ENCODE measurements at regions not wholly inside any gene's neighbourhood (a gene's known extent, or its start where the extent isn't known, plus 50 kb on each side); places are given as distances from the start of the nearest gene placed in this dataset.
"Not testable (repeated sequence)": the region's sequence is repeated elsewhere in the genome, so short reads cannot be mapped to it uniquely, and the experiment has no call there.

DNA sequence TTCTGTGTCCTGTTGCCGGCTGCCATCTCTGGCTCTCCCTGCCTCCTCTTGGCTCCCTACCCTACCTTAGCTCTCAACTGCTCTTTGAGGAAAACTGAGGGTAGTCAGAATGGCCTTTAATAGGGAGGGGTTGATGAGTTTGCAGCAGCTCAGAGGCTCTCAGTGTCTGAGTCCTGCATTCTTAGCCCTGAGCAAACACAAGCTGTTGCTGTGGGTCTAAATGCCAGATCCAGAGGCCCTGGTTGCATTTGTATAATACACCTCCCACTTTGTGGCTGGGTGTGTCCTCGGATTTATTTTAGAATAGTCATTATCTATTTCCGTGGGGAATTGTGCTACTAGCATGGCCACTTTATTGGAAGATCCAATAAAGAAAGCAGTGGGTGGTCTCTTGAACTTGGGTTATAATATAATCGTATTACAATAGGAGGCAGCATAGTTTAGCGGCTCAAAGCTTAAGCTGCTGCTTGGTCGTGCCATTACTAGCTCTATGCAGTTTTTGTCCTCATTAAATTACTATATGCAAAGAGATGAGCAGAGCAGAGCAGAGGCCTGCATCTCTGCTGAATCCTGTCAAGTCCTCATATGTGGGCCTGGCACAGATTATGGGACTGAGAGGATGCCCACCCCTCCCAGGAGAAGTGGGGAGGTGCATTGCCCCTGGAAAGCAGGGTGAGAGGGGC lies 175.5 kb downstream of the BCL2L11 start:
- H3K27ac Mint-ChIP-seq; POLR2A ChIA-PET; H3K9me3 Mint-ChIP-seq; H3K36me3 Mint-ChIP-seq; H3K4me3 ChIP-seq (ENCODE audit: low read length); H3K27me3 Mint-ChIP-seq; CTCF ChIA-PET; H3K27me3 ChIP-seq (ENCODE audit: control insufficient read depth in 2 of 2, insufficient read depth in 2 of 2, low read length in 2 of 2); DNase-seq; ATAC-seq; H3K4me3 Mint-ChIP-seq; intact Hi-C loops (cut with micrococcal nuclease); H3K36me3 ChIP-seq (ENCODE audit: control insufficient read depth in 2 of 3, insufficient read depth in 3 of 3, low read length in 3 of 3); H3K4me1 ChIP-seq (ENCODE audit: control insufficient read depth in 2 of 2, insufficient read depth in 2 of 2, low read length in 2 of 2); H3K27ac ChIP-seq (ENCODE audit: low read depth, low read length); H3K9me3 ChIP-seq (ENCODE audit: control insufficient read depth in 2 of 3, low read length in 3 of 3): not testable (repeated sequence)
- peaks cover 0 to 13% (median 0%) of the 10 kb centered on the region in 7 donors for H3K4me1 Mint-ChIP-seq

DNA sequence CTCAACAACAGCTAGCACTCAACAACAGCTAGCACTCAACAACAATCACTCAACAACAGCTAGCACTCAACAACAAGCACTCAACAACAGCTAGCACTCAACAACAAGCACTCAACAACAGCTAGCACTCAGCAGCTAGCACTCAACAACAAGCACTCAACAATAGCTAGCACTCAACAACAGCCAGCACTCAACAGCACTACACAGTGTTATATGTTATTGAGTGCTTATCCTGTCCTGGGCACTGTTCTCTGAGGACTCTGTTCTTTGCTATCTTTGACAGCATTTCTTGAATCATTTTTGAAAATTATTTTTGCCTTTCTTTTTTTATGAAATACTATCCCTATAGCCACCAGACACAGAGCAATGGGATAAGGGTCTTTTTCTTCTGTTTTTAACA lies 176.4 kb downstream of the BCL2L11 start:
- H3K27ac Mint-ChIP-seq; CTCF ChIA-PET; H3K27me3 Mint-ChIP-seq; H3K9me3 Mint-ChIP-seq; H3K9me3 ChIP-seq (ENCODE audit: control insufficient read depth in 2 of 3, low read length in 3 of 3); H3K4me3 ChIP-seq (ENCODE audit: low read length); H3K36me3 Mint-ChIP-seq; H3K27ac ChIP-seq (ENCODE audit: low read depth, low read length); H3K36me3 ChIP-seq (ENCODE audit: control insufficient read depth in 2 of 3, insufficient read depth in 3 of 3, low read length in 3 of 3); intact Hi-C loops (cut with micrococcal nuclease); ATAC-seq; H3K27me3 ChIP-seq (ENCODE audit: control insufficient read depth in 2 of 2, insufficient read depth in 2 of 2, low read length in 2 of 2); H3K4me1 ChIP-seq (ENCODE audit: control insufficient read depth in 2 of 2, insufficient read depth in 2 of 2, low read length in 2 of 2); DNase-seq; H3K4me3 Mint-ChIP-seq; POLR2A ChIA-PET: not testable (repeated sequence)
- H3K4me1 Mint-ChIP-seq, result peaks cover 0 to 10% (median 0%) of the 10 kb centered on the region in 7 donors

DNA sequence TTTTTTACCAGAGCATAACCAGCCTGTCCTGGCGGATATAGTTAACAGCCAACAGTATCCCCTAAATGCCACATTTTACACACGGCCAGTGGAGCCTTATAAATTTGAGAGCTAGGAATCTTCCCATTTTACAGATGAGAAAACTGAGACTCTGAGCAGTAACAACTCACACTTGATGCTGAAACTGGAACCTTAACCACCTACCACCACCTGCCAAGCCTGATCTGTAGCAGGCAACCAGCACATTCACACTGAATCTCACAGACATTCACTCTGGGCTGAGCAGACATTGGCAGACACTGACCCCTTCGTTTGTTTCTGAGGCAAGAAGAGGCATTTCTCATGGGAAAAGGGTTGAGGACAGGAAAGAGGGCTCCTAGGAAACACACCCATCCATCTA lies 178.2 kb downstream of the BCL2L11 start:
- POLR2A ChIA-PET; H3K4me3 ChIP-seq (ENCODE audit: low read length); H3K27ac ChIP-seq (ENCODE audit: low read depth, low read length); ATAC-seq; H3K9me3 ChIP-seq (ENCODE audit: control insufficient read depth in 2 of 3, low read length in 3 of 3); H3K4me3 Mint-ChIP-seq; H3K36me3 Mint-ChIP-seq; H3K9me3 Mint-ChIP-seq; H3K27me3 Mint-ChIP-seq; intact Hi-C loops (cut with micrococcal nuclease); H3K36me3 ChIP-seq (ENCODE audit: control insufficient read depth in 2 of 3, insufficient read depth in 3 of 3, low read length in 3 of 3); H3K4me1 Mint-ChIP-seq; DNase-seq; H3K27ac Mint-ChIP-seq; CTCF ChIA-PET; H3K27me3 ChIP-seq (ENCODE audit: control insufficient read depth in 2 of 2, insufficient read depth in 2 of 2, low read length in 2 of 2); H3K4me1 ChIP-seq (ENCODE audit: control insufficient read depth in 2 of 2, insufficient read depth in 2 of 2, low read length in 2 of 2): not testable (repeated sequence)

DNA sequence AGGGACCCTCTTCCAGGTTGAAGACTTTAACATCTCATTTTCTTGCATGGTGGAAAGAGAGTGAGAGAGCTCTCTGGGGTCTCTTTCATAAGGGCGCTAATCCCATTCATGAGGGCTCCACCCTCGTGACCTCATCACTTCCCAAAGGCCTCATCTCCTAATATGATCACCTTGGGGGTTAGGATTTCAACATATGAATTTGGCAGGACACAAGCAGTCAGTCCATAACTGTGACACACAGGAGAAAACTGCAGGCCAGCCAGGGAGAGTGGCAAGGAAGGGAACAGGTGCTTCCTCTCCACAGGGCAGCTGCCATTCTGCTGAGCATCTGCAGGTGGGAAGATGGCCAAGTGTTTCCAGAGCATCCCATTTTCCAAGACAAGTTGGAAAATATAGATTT lies 178.9 kb downstream of the BCL2L11 start:
- H3K36me3 ChIP-seq (ENCODE audit: control insufficient read depth in 2 of 3, insufficient read depth in 3 of 3, low read length in 3 of 3); H3K4me3 ChIP-seq (ENCODE audit: low read length); H3K4me3 Mint-ChIP-seq; H3K4me1 ChIP-seq (ENCODE audit: control insufficient read depth in 2 of 2, insufficient read depth in 2 of 2, low read length in 2 of 2); H3K27me3 ChIP-seq (ENCODE audit: control insufficient read depth in 2 of 2, insufficient read depth in 2 of 2, low read length in 2 of 2); H3K27ac Mint-ChIP-seq; H3K27ac ChIP-seq (ENCODE audit: low read depth, low read length); H3K4me1 Mint-ChIP-seq; POLR2A ChIA-PET; CTCF ChIA-PET; intact Hi-C loops (cut with micrococcal nuclease); DNase-seq; H3K9me3 Mint-ChIP-seq; H3K27me3 Mint-ChIP-seq; H3K9me3 ChIP-seq (ENCODE audit: control insufficient read depth in 2 of 3, low read length in 3 of 3); H3K36me3 Mint-ChIP-seq; ATAC-seq: not testable (repeated sequence)

DNA sequence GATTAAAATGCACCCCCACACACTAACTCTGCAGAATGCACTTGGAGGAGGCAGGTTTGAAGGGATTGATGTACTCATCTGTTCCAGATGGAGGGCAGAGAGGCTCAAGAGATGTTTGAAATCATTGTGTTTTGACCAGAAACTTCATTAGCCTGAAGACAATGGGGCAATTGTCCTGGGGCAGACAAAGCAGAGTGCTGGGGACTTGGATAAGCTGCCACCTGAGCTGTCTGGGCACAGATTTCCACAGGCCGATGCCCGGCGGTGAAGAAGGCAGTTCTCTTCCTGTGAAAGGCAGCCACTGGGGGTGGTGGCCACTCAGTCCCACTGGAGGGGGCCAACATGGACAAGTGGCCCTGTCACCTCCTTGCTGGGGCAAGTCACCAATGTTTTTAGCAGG lies 181.0 kb downstream of the BCL2L11 start:
- H3K27me3 ChIP-seq (ENCODE audit: control insufficient read depth in 2 of 2, insufficient read depth in 2 of 2, low read length in 2 of 2); H3K36me3 ChIP-seq (ENCODE audit: control insufficient read depth in 2 of 3, insufficient read depth in 3 of 3, low read length in 3 of 3); H3K27ac Mint-ChIP-seq; DNase-seq; ATAC-seq; H3K4me3 Mint-ChIP-seq; H3K4me1 ChIP-seq (ENCODE audit: control insufficient read depth in 2 of 2, insufficient read depth in 2 of 2, low read length in 2 of 2); POLR2A ChIA-PET; H3K4me3 ChIP-seq (ENCODE audit: low read length); H3K4me1 Mint-ChIP-seq; CTCF ChIA-PET; H3K9me3 Mint-ChIP-seq; intact Hi-C loops (cut with micrococcal nuclease); H3K27me3 Mint-ChIP-seq; H3K27ac ChIP-seq (ENCODE audit: low read depth, low read length); H3K36me3 Mint-ChIP-seq; H3K9me3 ChIP-seq (ENCODE audit: control insufficient read depth in 2 of 3, low read length in 3 of 3): not testable (repeated sequence)

DNA sequence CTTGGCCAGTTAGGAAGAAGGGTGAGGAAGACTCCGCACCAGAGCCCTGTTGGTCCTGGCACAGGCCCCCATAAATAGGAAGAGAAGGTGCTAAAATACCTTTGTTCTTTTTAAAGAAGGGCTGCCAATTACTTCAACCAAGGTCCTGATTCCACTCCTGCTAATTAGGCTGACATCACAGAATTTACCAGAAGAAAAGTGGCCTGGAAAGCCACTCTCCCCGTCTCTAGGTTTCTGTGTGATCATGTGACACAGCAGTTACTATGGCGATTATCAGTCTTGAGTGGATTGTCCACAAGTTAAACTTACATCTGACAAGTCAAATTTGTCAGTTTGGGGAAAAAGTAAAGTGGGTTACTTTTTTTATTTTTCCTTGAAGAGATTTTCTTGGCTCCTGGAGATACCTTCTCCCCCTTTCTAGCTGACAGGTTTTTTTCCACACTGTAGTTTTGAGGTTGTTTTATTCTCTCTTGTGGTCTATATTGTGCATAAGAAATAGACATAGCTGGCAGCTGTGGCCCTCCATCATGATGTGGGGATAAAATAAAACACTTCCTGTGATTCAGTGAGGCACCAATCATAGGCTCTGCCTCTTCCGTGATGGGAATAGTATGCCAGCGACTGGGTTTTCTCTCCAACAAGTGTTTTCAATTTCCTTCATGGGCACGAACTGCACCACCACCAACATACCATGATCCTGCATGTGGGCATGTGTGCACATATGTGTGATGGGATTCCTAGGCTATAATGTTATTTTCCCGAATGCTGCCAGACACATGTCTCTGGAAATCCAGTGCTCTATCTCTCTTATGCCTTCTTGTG lies 181.9 kb downstream of the BCL2L11 start:
- H3K27ac Mint-ChIP-seq; H3K4me3 ChIP-seq (ENCODE audit: low read length); H3K36me3 ChIP-seq (ENCODE audit: control insufficient read depth in 2 of 3, insufficient read depth in 3 of 3, low read length in 3 of 3); DNase-seq; H3K4me1 ChIP-seq (ENCODE audit: control insufficient read depth in 2 of 2, insufficient read depth in 2 of 2, low read length in 2 of 2); ATAC-seq; CTCF ChIA-PET; intact Hi-C loops (cut with micrococcal nuclease); H3K27me3 Mint-ChIP-seq; H3K9me3 ChIP-seq (ENCODE audit: control insufficient read depth in 2 of 3, low read length in 3 of 3); H3K36me3 Mint-ChIP-seq; H3K27me3 ChIP-seq (ENCODE audit: control insufficient read depth in 2 of 2, insufficient read depth in 2 of 2, low read length in 2 of 2); H3K4me1 Mint-ChIP-seq; H3K4me3 Mint-ChIP-seq; POLR2A ChIA-PET; H3K9me3 Mint-ChIP-seq; H3K27ac ChIP-seq (ENCODE audit: low read depth, low read length): not testable (repeated sequence)

DNA sequence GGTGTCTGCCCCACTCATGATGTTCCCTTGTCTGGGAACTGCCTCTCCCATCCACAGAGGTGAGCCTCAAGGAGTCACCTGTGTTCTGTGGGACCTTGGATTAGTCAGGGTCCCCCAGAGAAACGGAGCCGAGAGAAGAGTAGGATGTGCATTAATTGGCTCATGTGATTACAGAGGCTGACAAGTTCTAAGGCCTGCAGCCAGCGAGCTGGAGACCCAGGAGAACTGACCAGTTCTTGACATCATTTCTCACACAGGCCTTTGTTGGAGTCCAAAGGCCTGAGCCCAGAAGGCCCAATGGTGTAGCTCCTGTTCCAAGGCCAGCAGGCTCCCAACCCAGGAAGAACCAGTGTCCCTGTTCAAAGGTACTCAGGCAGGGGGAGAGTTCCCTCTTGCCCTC lies 186.6 kb downstream of the BCL2L11 start:
- H3K4me1 ChIP-seq (ENCODE audit: control insufficient read depth in 2 of 2, insufficient read depth in 2 of 2, low read length in 2 of 2); H3K27me3 ChIP-seq (ENCODE audit: control insufficient read depth in 2 of 2, insufficient read depth in 2 of 2, low read length in 2 of 2); intact Hi-C loops (cut with micrococcal nuclease); H3K4me3 Mint-ChIP-seq; H3K27ac Mint-ChIP-seq; CTCF ChIA-PET; POLR2A ChIA-PET; H3K36me3 Mint-ChIP-seq; DNase-seq; H3K4me1 Mint-ChIP-seq; H3K27me3 Mint-ChIP-seq; H3K9me3 Mint-ChIP-seq; H3K4me3 ChIP-seq (ENCODE audit: low read length); H3K27ac ChIP-seq (ENCODE audit: low read depth, low read length); H3K9me3 ChIP-seq (ENCODE audit: control insufficient read depth in 2 of 3, low read length in 3 of 3); H3K36me3 ChIP-seq (ENCODE audit: control insufficient read depth in 2 of 3, insufficient read depth in 3 of 3, low read length in 3 of 3): not testable (repeated sequence)
- ATAC-seq, result peak; percentile 14
